ENCODE measurements at regions not wholly inside any gene's neighbourhood (a gene's known extent, or its start where the extent isn't known, plus 50 kb on each side); places are given as distances from the start of the nearest gene placed in this dataset.

- no peak for FAIRE-seq
- no peak for DNase-seq (ENCODE audit: low spot score)
These were observed 100.1 kb upstream of the DIO3 start for GRCh38 chr14:101460986-101461750.

- DNase-seq (ENCODE audit: low spot score) (no peak), FAIRE-seq (no peak)
These were observed 99.4 kb upstream of the DIO3 start for GRCh38 chr14:101461891-101462290.

- no peak for DNase-seq (ENCODE audit: low spot score)
- FAIRE-seq, result peak; percentile 48
These were observed 98.3 kb upstream of the DIO3 start for GRCh38 chr14:101462726-101463565.

- FAIRE-seq (peak; percentile 82), DNase-seq (ENCODE audit: low spot score) (no peak)
These were observed 97.6 kb upstream of the DIO3 start for GRCh38 chr14:101463566-101464171.

- FAIRE-seq (no peak), DNase-seq (ENCODE audit: low spot score) (no peak)
These were observed 96.8 kb upstream of the DIO3 start for GRCh38 chr14:101464310-101464983.

GRCh38 chr14:101464984-101465794, 96.1 kb upstream of the DIO3 start:
- FAIRE-seq (no peak), DNase-seq (ENCODE audit: low spot score) (no peak)

GRCh38 chr14:101465795-101466448, 95.4 kb upstream of the DIO3 start:
- DNase-seq (ENCODE audit: low spot score) (no peak), FAIRE-seq (no peak)

GRCh38 chr14:101466456-101467180, 94.7 kb upstream of the DIO3 start:
- no peak for DNase-seq (ENCODE audit: low spot score)
- FAIRE-seq, result no peak

- FAIRE-seq (no peak), DNase-seq (ENCODE audit: low spot score) (no peak)
These were observed 93.9 kb upstream of the DIO3 start for GRCh38 chr14:101467181-101467926.

GRCh38 chr14:101469382-101470247, 91.7 kb upstream of the DIO3 start:
- FAIRE-seq, result no peak

GRCh38 chr14:101470266-101470665, 91.0 kb upstream of the DIO3 start:
- no peak for FAIRE-seq
- DNase-seq (ENCODE audit: low spot score), result no peak

More at GRCh38 chr14:101469382-101470247, 91.7 kb upstream of the DIO3 start:
- no peak for DNase-seq (ENCODE audit: low spot score)

- DNase-seq (ENCODE audit: low spot score), result no peak
- FAIRE-seq, result no peak
These were observed 89.4 kb upstream of the DIO3 start for GRCh38 chr14:101471723-101472517.

GRCh38 chr14:101472518-101472849, 88.8 kb upstream of the DIO3 start:
- no peak for FAIRE-seq
- no peak for DNase-seq (ENCODE audit: low spot score)

- DNase-seq (ENCODE audit: low spot score) (no peak), FAIRE-seq (no peak)
These were observed 88.1 kb upstream of the DIO3 start for GRCh38 chr14:101473045-101473729.

GRCh38 chr14:101473795-101474562, 87.3 kb upstream of the DIO3 start:
- FAIRE-seq (no peak), DNase-seq (ENCODE audit: low spot score) (no peak)
